Keratinocyte (primary cell): ENCODE measurements at regions not wholly inside any gene's neighbourhood (a gene's known extent, or its start where the extent isn't known, plus 50 kb on each side); places are given as distances from the start of the nearest gene placed in this dataset.

Experiments
- DNase-seq: peaks from one replicate; pipeline ENCODE4 v3.0.0-alpha.2; 2011; ENCODE audit warnings: low read depth, missing footprints, low spot score
- FAIRE-seq: peaks from 2 replicates; lab custom pipeline; 2011; peaks lifted over from hg19 to GRCh38; lab: Jason Lieb, UNC
- H2AFZ ChIP-seq: 2 replicates; pipeline ENCODE4 v1.6.0; 2012; ENCODE audit warnings: low read length, control low read depth, inconsistent platforms; ENCODE audit not compliant: control insufficient read depth
- H3K27ac ChIP-seq: 2 replicates; pipeline ENCODE4 v1.5.1; 2011; ENCODE audit warnings: low read length; ENCODE audit not compliant: control insufficient read depth, insufficient read depth
- H3K27me3 ChIP-seq: 3 replicates; pipeline ENCODE4 v1.6.0; 2011; ENCODE audit warnings: low read length; ENCODE audit not compliant: control insufficient read depth, insufficient read depth; ENCODE audit errors: extremely low read depth
- H3K36me3 ChIP-seq, 2 experiments: 2 replicates in 1 of 2; 3 replicates in 1 of 2; pipeline ENCODE4 v1.5.1; 2011; ENCODE audit warnings: low read length in 2 of 2, mild to moderate bottlenecking in 1 of 2; ENCODE audit not compliant: control insufficient read depth in 2 of 2, insufficient read depth in 2 of 2; ENCODE audit errors: extremely low read depth in 1 of 2
- H3K4me1 ChIP-seq: 3 replicates; pipeline ENCODE4 v1.5.1; 2011; ENCODE audit warnings: low read length; ENCODE audit not compliant: control insufficient read depth, insufficient read depth; ENCODE audit errors: extremely low read depth
- H3K4me2 ChIP-seq: 3 replicates; pipeline ENCODE4 v1.6.0; 2011; ENCODE audit warnings: low read depth, low read length; ENCODE audit not compliant: control insufficient read depth, insufficient read depth; ENCODE audit errors: extremely low read depth
- H3K4me3 ChIP-seq, 3 experiments: fragments of 200-600 bp in 1 of 3; sonication (generic) in 1 of 3; 2 replicates in 2 of 3; 3 replicates in 1 of 3; pipeline ENCODE4 v1.5.1; 2011 to 2016; ENCODE audit warnings: low read length in 3 of 3, mild to moderate bottlenecking in 3 of 3, control low read depth in 2 of 3, inconsistent platforms in 1 of 3, low read depth in 1 of 3, mixed read lengths in 1 of 3, mixed run types in 1 of 3, moderate library complexity in 1 of 3; ENCODE audit not compliant: control insufficient read depth in 2 of 3, insufficient read depth in 2 of 3; ENCODE audit errors: extremely low read depth in 1 of 3
- H3K79me2 ChIP-seq: 2 replicates; pipeline ENCODE4 v1.6.0; 2012; ENCODE audit warnings: low read length; ENCODE audit not compliant: control insufficient read depth, insufficient read depth
- H3K9ac ChIP-seq: 3 replicates; pipeline ENCODE4 v1.6.0; 2011; ENCODE audit warnings: low read length; ENCODE audit not compliant: control insufficient read depth, insufficient read depth; ENCODE audit errors: extremely low read depth
- H3K9me1 ChIP-seq: 3 replicates; pipeline ENCODE4 v1.6.0; 2011; ENCODE audit warnings: low read length; ENCODE audit not compliant: control insufficient read depth, insufficient read depth; ENCODE audit errors: extremely low read depth
- H3K9me3 ChIP-seq: 2 replicates; pipeline ENCODE4 v1.5.1; 2012; ENCODE audit warnings: low read depth, low read length; ENCODE audit not compliant: control insufficient read depth
- H4K20me1 ChIP-seq: 3 replicates; pipeline ENCODE4 v1.6.0; 2011; ENCODE audit warnings: low read length; ENCODE audit not compliant: control insufficient read depth, insufficient read depth; ENCODE audit errors: extremely low read depth
- EZH2 ChIP-seq: IDR thresholded peaks from one replicate; pipeline ENCODE4 v1.6.1; 2012; ENCODE audit warnings: inconsistent platforms, mild to moderate bottlenecking, low read length, moderate library complexity
- dilution Hi-C: fragments of 300-500 bp; cut with MboI; formaldehyde crosslinking; loops from one replicate; pipeline ENCODE4 v1.7.0; 2020; ENCODE audit warnings: low sequenced_read_pairs; ENCODE audit not compliant: extremely low pct_ligation_motif_present
- TF ChIP-seq, protein P1 (sequence below), 3 experiments: IDR thresholded peaks in 1 of 3; conservative IDR thresholded peaks in 1 of 3; optimal IDR thresholded peaks in 1 of 3; 2 replicates in 2 of 3; 3 replicates in 1 of 3; pipeline versions ENCODE3 to v1.5.1; 2011; ENCODE audit warnings: low read length in 3 of 3, mild to moderate bottlenecking in 3 of 3, moderate library complexity in 2 of 3, control low read depth in 1 of 3, inconsistent platforms in 1 of 3; ENCODE audit not compliant: insufficient read depth in 2 of 3; ENCODE audit errors: extremely low read depth in 1 of 3

DNA sequence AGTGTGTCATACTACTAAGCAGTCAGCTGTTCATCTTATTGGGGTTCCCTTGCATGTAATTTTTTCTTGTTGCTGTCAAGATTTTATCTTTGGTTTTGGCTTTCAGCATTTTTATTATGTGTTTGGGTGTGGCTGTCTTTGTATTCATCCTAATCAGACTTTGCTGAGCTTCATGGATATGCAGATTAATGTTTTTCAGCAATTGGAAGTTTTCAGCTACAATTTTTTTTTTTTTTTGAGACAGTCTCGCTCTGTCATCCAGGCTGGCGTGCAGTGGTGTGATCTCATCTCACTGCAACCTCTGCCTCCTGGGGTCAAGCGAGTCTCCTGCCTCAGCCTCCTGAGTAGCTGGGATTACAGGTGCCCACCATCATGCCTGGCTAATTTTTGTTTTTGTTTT, 108.8 kb downstream of the BARX1 start:
- no peaks in the 10 kb centered on the region for H3K4me1 ChIP-seq
- H3K4me2 ChIP-seq = no peak overlapping the region
- dilution Hi-C loops = no loop called here
- H3K9ac ChIP-seq = no peak overlapping the region
- no peak overlapping the region for H3K4me3 ChIP-seq
- no peak overlapping the region for H3K27ac ChIP-seq
- no peaks in the 10 kb centered on the region for H4K20me1 ChIP-seq
- no peaks in the 10 kb centered on the region for H3K79me2 ChIP-seq
- no peak overlapping the region for H2AFZ ChIP-seq
- no peaks in the 10 kb centered on the region for H3K36me3 ChIP-seq
- no peaks in the 10 kb centered on the region for H3K9me1 ChIP-seq
- TF ChIP-seq EZH2 = no peak
- TF ChIP-seq, protein P1, sequence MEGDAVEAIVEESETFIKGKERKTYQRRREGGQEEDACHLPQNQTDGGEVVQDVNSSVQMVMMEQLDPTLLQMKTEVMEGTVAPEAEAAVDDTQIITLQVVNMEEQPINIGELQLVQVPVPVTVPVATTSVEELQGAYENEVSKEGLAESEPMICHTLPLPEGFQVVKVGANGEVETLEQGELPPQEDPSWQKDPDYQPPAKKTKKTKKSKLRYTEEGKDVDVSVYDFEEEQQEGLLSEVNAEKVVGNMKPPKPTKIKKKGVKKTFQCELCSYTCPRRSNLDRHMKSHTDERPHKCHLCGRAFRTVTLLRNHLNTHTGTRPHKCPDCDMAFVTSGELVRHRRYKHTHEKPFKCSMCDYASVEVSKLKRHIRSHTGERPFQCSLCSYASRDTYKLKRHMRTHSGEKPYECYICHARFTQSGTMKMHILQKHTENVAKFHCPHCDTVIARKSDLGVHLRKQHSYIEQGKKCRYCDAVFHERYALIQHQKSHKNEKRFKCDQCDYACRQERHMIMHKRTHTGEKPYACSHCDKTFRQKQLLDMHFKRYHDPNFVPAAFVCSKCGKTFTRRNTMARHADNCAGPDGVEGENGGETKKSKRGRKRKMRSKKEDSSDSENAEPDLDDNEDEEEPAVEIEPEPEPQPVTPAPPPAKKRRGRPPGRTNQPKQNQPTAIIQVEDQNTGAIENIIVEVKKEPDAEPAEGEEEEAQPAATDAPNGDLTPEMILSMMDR (optimal IDR thresholded peaks at IDR 0.05 in 1 of 3, IDR thresholded peaks at IDR 0.05 in 1 of 3, conservative IDR thresholded peaks at IDR 0.05 in 1 of 3; ENCODE audit: extremely low read depth in 1 of 3, insufficient read depth in 2 of 3, low read length in 3 of 3) = no peak
- no peaks in the 10 kb centered on the region for H3K27me3 ChIP-seq
- DNase-seq (no peak), FAIRE-seq (no peak)
- H3K9me3 ChIP-seq = no peaks in the 10 kb centered on the region

DNA sequence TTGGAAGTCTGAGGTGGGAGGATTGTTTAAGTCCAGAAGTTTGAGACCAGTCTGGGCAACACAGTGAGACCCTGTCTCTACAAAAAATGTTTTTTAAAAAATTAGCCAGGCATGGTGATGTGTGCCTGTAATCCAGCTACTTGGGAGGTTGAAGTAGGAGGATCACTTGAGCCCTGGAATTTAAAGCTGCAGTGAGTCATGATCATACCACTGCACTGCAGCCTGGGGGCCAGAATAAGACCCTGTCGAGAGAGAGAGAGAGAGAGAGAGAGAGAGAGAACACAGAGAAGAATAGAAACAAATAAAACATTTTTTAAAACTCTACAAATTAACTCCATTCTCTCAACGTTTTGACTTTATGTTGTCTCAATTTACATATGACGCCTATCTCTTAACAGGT, 111.8 kb downstream of the BARX1 start:
- Histone ChIP-seq H4K20me1 (no peaks in the 10 kb centered on the region), H3K4me2 (no peak overlapping the region), H3K9me1 (no peaks in the 10 kb centered on the region), H2AFZ (no peak overlapping the region), H3K9me3 (no peaks in the 10 kb centered on the region), H3K4me3 (no peak overlapping the region), H3K9ac (no peak overlapping the region), H3K36me3 (no peaks in the 10 kb centered on the region), H3K27ac (no peak overlapping the region), H3K27me3 (no peaks in the 10 kb centered on the region), H3K4me1 (no peaks in the 10 kb centered on the region), H3K79me2 (no peaks in the 10 kb centered on the region)
- no peak for TF ChIP-seq EZH2
- TF ChIP-seq, protein P1 (optimal IDR thresholded peaks at IDR 0.05 in 1 of 3, IDR thresholded peaks at IDR 0.05 in 1 of 3, conservative IDR thresholded peaks at IDR 0.05 in 1 of 3; ENCODE audit: extremely low read depth in 1 of 3, insufficient read depth in 2 of 3, low read length in 3 of 3) = no peak
- dilution Hi-C loops = no loop called here
- DNase-seq (no peak), FAIRE-seq (no peak)
